K562 (cell line): ENCODE measurements at regions not wholly inside any gene's neighbourhood (a gene's known extent, or its start where the extent isn't known, plus 50 kb on each side); places are given as distances from the start of the nearest gene placed in this dataset.

Source experiments
- ATAC-seq: fragments of 200-7000 bp; cut with Tn5 transposase; 3 replicates; pipeline ENCODE4 v1.9.1; 2020; ENCODE audit warnings: moderate library complexity
- BruUV-seq: library from RNA; stranded (reverse); fragments of 400-500 nt; replicated peaks from 2 replicates; lab custom pipeline; 2021; lab: Mats Ljungman, UMichigan
- CTCF ChIA-PET: fragments of 300-600 bp; formaldehyde crosslinking; extraction: SDS; loops from one replicate; lab custom pipeline; 2021; ENCODE audit warnings: low intra/inter-chr PET ratio; lab: Yijun Ruan, JAX
- POLR2A ChIA-PET: fragments of 300-600, 350-650 bp; sonication (Branson Sonifier 250); formaldehyde crosslinking; extraction: SDS; loops from one replicate; lab custom pipeline; 2021; ENCODE audit warnings: antibody characterized with exemption, inconsistent platforms; lab: Yijun Ruan, JAX
- DNase-seq, 4 experiments: peaks; one replicate each; pipeline versions ENCODE4 v3.0.0 to v3.0.0-alpha.2; 2011 to 2018; ENCODE audit warnings: low spot score in 3 of 4, mixed read lengths in 3 of 4; ENCODE audit errors: extremely low read depth in 1 of 4
- FAIRE-seq: peaks from 2 replicates; lab custom pipeline; 2011; peaks lifted over from hg19 to GRCh38; lab: Jason Lieb, UNC
- H2AFZ ChIP-seq: 2 replicates; pipeline ENCODE4 v1.6.0; 2011; ENCODE audit warnings: low read depth, low read length, control low read depth, inconsistent platforms
- H3K27ac ChIP-seq: fragments of 200-600 bp; 3 replicates; pipeline ENCODE4 v1.8.0; 2011; ENCODE audit warnings: low read depth, mild to moderate bottlenecking, control low read depth, inconsistent platforms, low read length, moderate library complexity, mixed read lengths; ENCODE audit errors: extremely low read depth
- H3K27me3 ChIP-seq, 2 experiments: fragments of 300-600 bp in 1 of 2; 2 replicates in 1 of 2; 3 replicates in 1 of 2; pipeline versions ENCODE4 v1.6.0 to v1.8.0; 2011; ENCODE audit warnings: inconsistent platforms in 2 of 2, low read length in 2 of 2, mild to moderate bottlenecking in 1 of 2, mixed read lengths in 1 of 2, moderate library complexity in 1 of 2; ENCODE audit not compliant: control insufficient read depth in 2 of 2, insufficient read depth in 2 of 2
- H3K36me3 ChIP-seq: fragments of 300-600 bp; 3 replicates; pipeline ENCODE4 v1.8.0; 2011; ENCODE audit warnings: mild to moderate bottlenecking, low read length, inconsistent platforms; ENCODE audit not compliant: control insufficient read depth, insufficient read depth
- H3K4me1 ChIP-seq, 2 experiments: fragments of 200-600 bp in 1 of 2; replicated peaks in 1 of 2; 2 replicates in 1 of 2; 3 replicates in 1 of 2; pipeline versions ENCODE4 v1.5.1 to v1.8.0; 2011; ENCODE audit warnings: inconsistent platforms in 2 of 2, low read length in 2 of 2, mild to moderate bottlenecking in 1 of 2, mixed read lengths in 1 of 2, moderate library complexity in 1 of 2; ENCODE audit not compliant: control insufficient read depth in 2 of 2, insufficient read depth in 2 of 2
- H3K4me2 ChIP-seq: 2 replicates; pipeline ENCODE4 v1.6.1; 2011; ENCODE audit warnings: low read length, control low read depth, inconsistent platforms, mixed read lengths; ENCODE audit not compliant: insufficient read depth
- H3K4me3 ChIP-seq: fragments of 200-600 bp; sonication (generic), shearing (Covaris generic); 2 replicates; pipeline ENCODE4 v1.5.1; 2016; ENCODE audit warnings: control low read depth, inconsistent platforms
- H3K79me2 ChIP-seq: fragments of 200-600 bp; 3 replicates; pipeline ENCODE4 v1.8.0; 2011; ENCODE audit warnings: low read length, inconsistent platforms; ENCODE audit not compliant: control insufficient read depth, insufficient read depth
- H3K9ac ChIP-seq, 2 experiments: 2 replicates each; pipeline versions ENCODE4 v1.6.0 to v1.6.1; 2011; ENCODE audit warnings: low read depth in 2 of 2, low read length in 2 of 2, control low read depth in 1 of 2, inconsistent platforms in 1 of 2, mild to moderate bottlenecking in 1 of 2, mixed read lengths in 1 of 2; ENCODE audit not compliant: insufficient read depth in 1 of 2
- H3K9me1 ChIP-seq: one replicate; pipeline ENCODE4 v1.6.0; 2011; ENCODE audit warnings: inconsistent platforms, mild to moderate bottlenecking, low read length, moderate library complexity; ENCODE audit not compliant: control insufficient read depth, insufficient read depth
- H3K9me3 ChIP-seq: replicated peaks from 2 replicates; pipeline ENCODE4 v1.5.1; 2011; ENCODE audit warnings: low read depth, low read length, inconsistent platforms; ENCODE audit not compliant: control insufficient read depth, insufficient read depth
- H4K20me1 ChIP-seq: replicated peaks from 2 replicates; pipeline ENCODE4 v1.6.1; 2011; ENCODE audit warnings: low read length, inconsistent platforms, mixed read lengths; ENCODE audit not compliant: control insufficient read depth, insufficient read depth
- AFF4 ChIP-seq: sonication (generic); formaldehyde crosslinking; IDR thresholded peaks from 2 replicates; pipeline ENCODE4 v1.8.0; 2023; ENCODE audit warnings: mild to moderate bottlenecking, missing genetic modification reagents
- CEBPZ ChIP-seq: fragments of 150-350 bp; IDR thresholded peaks from 2 replicates; pipeline ENCODE4 v1.6.1; 2014; ENCODE audit warnings: low read depth, mild to moderate bottlenecking, low read length, borderline replicate concordance
- FOXK2 ChIP-seq, 2 experiments: fragments of 450-650 bp; IDR thresholded peaks in 1 of 2; conservative IDR thresholded peaks in 1 of 2; 2 replicates each; pipeline ENCODE4 v1.6.1; 2016; ENCODE audit warnings: low read depth in 2 of 2, mild to moderate bottlenecking in 1 of 2
- MEIS2 ChIP-seq: fragments of 450-650 bp; IDR thresholded peaks from 2 replicates; pipeline ENCODE4 v1.6.1; 2014; ENCODE audit warnings: mild to moderate bottlenecking; ENCODE audit not compliant: partially characterized antibody
- POLR2AphosphoS2 ChIP-seq: IDR thresholded peaks from 2 replicates; pipeline ENCODE4 v1.6.1; 2012; ENCODE audit warnings: low read length, improper control_type of control experiment
- RBFOX2 ChIP-seq: fragments of 200-400 bp; formaldehyde crosslinking; IDR thresholded peaks from 2 replicates; pipeline ENCODE4 v1.6.1; 2017; ENCODE audit warnings: low read depth, mild to moderate bottlenecking, low read length, moderate library complexity
- RBM22 ChIP-seq: fragments of 200-400 bp; formaldehyde crosslinking; IDR thresholded peaks from 2 replicates; pipeline ENCODE4 v1.6.1; 2018; ENCODE audit warnings: low read length, low read depth; ENCODE audit not compliant: poor library complexity, severe bottlenecking
- STAG1 ChIP-seq: sonication (generic); formaldehyde crosslinking; IDR thresholded peaks from 2 replicates; pipeline ENCODE4 v1.5.0; 2020; ENCODE audit warnings: missing genetic modification reagents, borderline replicate concordance
- WGBS: fragments of 100-300 bp; shearing (Covaris generic); methylation state at CpG from one replicate; pipeline ENCODE4 v1.1.6; 2016; ENCODE audit warnings: low coverage, mixed read lengths; ENCODE audit not compliant: insufficient coverage; ENCODE audit errors: missing lambda C conversion rate; 5-methylcytosine and 5-hydroxymethylcytosine counted together
- in situ Hi-C: fragments of 300-500 bp; cut with MboI; formaldehyde crosslinking; loops from 4 replicates; pipeline ENCODE4 v1.15.0; 2018; ENCODE audit warnings: inconsistent platforms, mixed read lengths
- intact Hi-C: fragments of 100-400 bp; cut with micrococcal nuclease; formaldehyde crosslinking; loops from 2 replicates; pipeline ENCODE4 v1.14.2; 2022

DNA sequence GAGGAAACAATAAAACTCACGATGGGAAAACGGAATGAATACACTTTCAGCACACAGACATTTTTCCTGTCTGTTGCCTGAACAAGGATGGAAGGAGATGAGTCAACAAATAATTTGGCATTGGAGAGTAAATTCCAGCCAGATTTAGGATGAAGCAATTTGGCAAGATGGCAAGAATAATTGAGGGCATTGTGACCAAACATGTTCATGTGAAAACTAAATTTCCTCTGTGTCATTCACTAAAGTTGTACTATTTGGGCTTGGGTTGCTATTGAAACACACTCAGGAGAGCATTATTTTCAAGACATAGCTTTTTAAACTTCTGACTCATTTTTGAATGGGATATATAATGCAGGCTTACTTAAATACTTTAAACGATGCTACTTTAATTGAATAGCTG lies 1614.4 kb downstream of the PCDH19 start:
- ATAC-seq, result no peak
- ChIA-PET CTCF (no interaction called here), POLR2A (interaction anchor here (0.6 kb wide), 1 partner anchor 1806 kb away, joined by 3 read pairs; no protein-coding TSS in a partner anchor)
- no TSS peak for BruUV-seq
- H4K20me1 ChIP-seq, result no peaks in the 10 kb centered on the region
- FAIRE-seq, result no peak
- H3K9ac ChIP-seq, result no peak overlapping the region
- no peaks in the 10 kb centered on the region for H3K9me3 ChIP-seq
- 5% methylated on average over 3 of the region's 3 CpGs for WGBS
- no peak overlapping the region for H3K4me2 ChIP-seq
- no peak overlapping the region for H3K4me3 ChIP-seq
- H3K9me1 ChIP-seq, result no peaks in the 10 kb centered on the region
- no peak overlapping the region for H2AFZ ChIP-seq
- intact Hi-C loops, result no loop called here
- no peak overlapping the region for H3K27ac ChIP-seq
- H3K36me3 ChIP-seq, result no peaks in the 10 kb centered on the region
- TF ChIP-seq MEIS2 (no peak), RBM22 (no peak), POLR2AphosphoS2 (no peak), STAG1 (no peak), AFF4 (CRISPR knock-in tag) (no peak), RBFOX2 (no peak), FOXK2 (conservative IDR thresholded peaks at IDR 0.05 in 1 of 2, IDR thresholded peaks at IDR 0.05 in 1 of 2; ENCODE audit: low read depth in 2 of 2) (no peak), CEBPZ (no peak)
- TF ChIP-seq, all 486 proteins: peak for 0
- H3K27me3 ChIP-seq, result no peaks in the 10 kb centered on the region
- H3K79me2 ChIP-seq, result no peaks in the 10 kb centered on the region
- in situ Hi-C loops, result no loop called here
- DNase-seq, result no peak
- H3K4me1 ChIP-seq, result no peaks in the 10 kb centered on the region
